K562 (cell line): ENCODE measurements at regions not wholly inside any gene's neighbourhood (a gene's known extent, or its start where the extent isn't known, plus 50 kb on each side); places are given as distances from the start of the nearest gene placed in this dataset.

Experiments used
- ATAC-seq: fragments of 200-7000 bp; cut with Tn5 transposase; 3 replicates; pipeline ENCODE4 v1.9.1; 2020; ENCODE audit warnings: moderate library complexity
- BruUV-seq: library from RNA; stranded (reverse); fragments of 400-500 nt; replicated peaks from 2 replicates; lab custom pipeline; 2021; lab: Mats Ljungman, UMichigan
- CTCF ChIA-PET: fragments of 300-600 bp; formaldehyde crosslinking; extraction: SDS; loops from one replicate; lab custom pipeline; 2021; ENCODE audit warnings: low intra/inter-chr PET ratio; lab: Yijun Ruan, JAX
- POLR2A ChIA-PET: fragments of 300-600, 350-650 bp; sonication (Branson Sonifier 250); formaldehyde crosslinking; extraction: SDS; loops from one replicate; lab custom pipeline; 2021; ENCODE audit warnings: antibody characterized with exemption, inconsistent platforms; lab: Yijun Ruan, JAX
- DNase-seq, 4 experiments: peaks; one replicate each; pipeline versions ENCODE4 v3.0.0 to v3.0.0-alpha.2; 2011 to 2018; ENCODE audit warnings: low spot score in 3 of 4, mixed read lengths in 3 of 4; ENCODE audit errors: extremely low read depth in 1 of 4
- FAIRE-seq: peaks from 2 replicates; lab custom pipeline; 2011; peaks lifted over from hg19 to GRCh38; lab: Jason Lieb, UNC
- H2AFZ ChIP-seq: 2 replicates; pipeline ENCODE4 v1.6.0; 2011; ENCODE audit warnings: low read depth, low read length, control low read depth, inconsistent platforms
- H3K27ac ChIP-seq: fragments of 200-600 bp; 3 replicates; pipeline ENCODE4 v1.8.0; 2011; ENCODE audit warnings: low read depth, mild to moderate bottlenecking, control low read depth, inconsistent platforms, low read length, moderate library complexity, mixed read lengths; ENCODE audit errors: extremely low read depth
- H3K27me3 ChIP-seq, 2 experiments: fragments of 300-600 bp in 1 of 2; 2 replicates in 1 of 2; 3 replicates in 1 of 2; pipeline versions ENCODE4 v1.6.0 to v1.8.0; 2011; ENCODE audit warnings: inconsistent platforms in 2 of 2, low read length in 2 of 2, mild to moderate bottlenecking in 1 of 2, mixed read lengths in 1 of 2, moderate library complexity in 1 of 2; ENCODE audit not compliant: control insufficient read depth in 2 of 2, insufficient read depth in 2 of 2
- H3K36me3 ChIP-seq: fragments of 300-600 bp; 3 replicates; pipeline ENCODE4 v1.8.0; 2011; ENCODE audit warnings: mild to moderate bottlenecking, low read length, inconsistent platforms; ENCODE audit not compliant: control insufficient read depth, insufficient read depth
- H3K4me1 ChIP-seq, 2 experiments: fragments of 200-600 bp in 1 of 2; replicated peaks in 1 of 2; 2 replicates in 1 of 2; 3 replicates in 1 of 2; pipeline versions ENCODE4 v1.5.1 to v1.8.0; 2011; ENCODE audit warnings: inconsistent platforms in 2 of 2, low read length in 2 of 2, mild to moderate bottlenecking in 1 of 2, mixed read lengths in 1 of 2, moderate library complexity in 1 of 2; ENCODE audit not compliant: control insufficient read depth in 2 of 2, insufficient read depth in 2 of 2
- H3K4me2 ChIP-seq: 2 replicates; pipeline ENCODE4 v1.6.1; 2011; ENCODE audit warnings: low read length, control low read depth, inconsistent platforms, mixed read lengths; ENCODE audit not compliant: insufficient read depth
- H3K4me3 ChIP-seq: fragments of 200-600 bp; sonication (generic), shearing (Covaris generic); 2 replicates; pipeline ENCODE4 v1.5.1; 2016; ENCODE audit warnings: control low read depth, inconsistent platforms
- H3K79me2 ChIP-seq: fragments of 200-600 bp; 3 replicates; pipeline ENCODE4 v1.8.0; 2011; ENCODE audit warnings: low read length, inconsistent platforms; ENCODE audit not compliant: control insufficient read depth, insufficient read depth
- H3K9ac ChIP-seq, 2 experiments: 2 replicates each; pipeline versions ENCODE4 v1.6.0 to v1.6.1; 2011; ENCODE audit warnings: low read depth in 2 of 2, low read length in 2 of 2, control low read depth in 1 of 2, inconsistent platforms in 1 of 2, mild to moderate bottlenecking in 1 of 2, mixed read lengths in 1 of 2; ENCODE audit not compliant: insufficient read depth in 1 of 2
- H3K9me1 ChIP-seq: one replicate; pipeline ENCODE4 v1.6.0; 2011; ENCODE audit warnings: inconsistent platforms, mild to moderate bottlenecking, low read length, moderate library complexity; ENCODE audit not compliant: control insufficient read depth, insufficient read depth
- H3K9me3 ChIP-seq: replicated peaks from 2 replicates; pipeline ENCODE4 v1.5.1; 2011; ENCODE audit warnings: low read depth, low read length, inconsistent platforms; ENCODE audit not compliant: control insufficient read depth, insufficient read depth
- H4K20me1 ChIP-seq: replicated peaks from 2 replicates; pipeline ENCODE4 v1.6.1; 2011; ENCODE audit warnings: low read length, inconsistent platforms, mixed read lengths; ENCODE audit not compliant: control insufficient read depth, insufficient read depth
- ELF2 ChIP-seq: fragments of 250-450 bp; sonication (Bioruptor Pico); IDR thresholded peaks from 2 replicates; pipeline ENCODE4 v1.5.0; 2021; ENCODE audit warnings: mild to moderate bottlenecking
- GTF2E2 ChIP-seq: fragments of 200-800 bp; sonication (Bioruptor generic); IDR thresholded peaks from 2 replicates; pipeline ENCODE4 v1.6.1; 2016; ENCODE audit warnings: missing genetic modification characterization, missing compliant biosample characterization
- MIER1 ChIP-seq: fragments of 450-650 bp; IDR thresholded peaks from 2 replicates; pipeline ENCODE4 v1.6.1; 2016; ENCODE audit warnings: antibody characterized with exemption, mild to moderate bottlenecking, low read depth
- RBM14 ChIP-seq: fragments of 200-400 bp; formaldehyde crosslinking; IDR thresholded peaks from 2 replicates; pipeline ENCODE4 v1.6.1; 2018; ENCODE audit warnings: low read depth, mild to moderate bottlenecking, low read length, moderate library complexity, borderline replicate concordance; ENCODE audit not compliant: insufficient read depth
- SMARCA5 ChIP-seq: fragments of 450-650 bp; IDR thresholded peaks from 2 replicates; pipeline ENCODE4 v1.6.1; 2016
- SP1 ChIP-seq: sonication (generic); formaldehyde crosslinking; IDR thresholded peaks from 2 replicates; pipeline ENCODE4 v1.8.1; 2022; ENCODE audit warnings: mild to moderate bottlenecking, missing genetic modification reagents
- TBL1XR1 ChIP-seq, 2 experiments: IDR thresholded peaks; 2 replicates each; pipeline ENCODE4 v1.6.1; 2012; ENCODE audit warnings: improper control_type of control experiment in 2 of 2, low read length in 2 of 2, mild to moderate bottlenecking in 1 of 2
- ZNF507 ChIP-seq: conservative IDR thresholded peaks from 2 replicates; pipeline ENCODE4 v1.6.1; 2017; ENCODE audit warnings: missing genetic modification characterization, missing compliant biosample characterization
- WGBS: fragments of 100-300 bp; shearing (Covaris generic); methylation state at CpG from one replicate; pipeline ENCODE4 v1.1.6; 2016; ENCODE audit warnings: low coverage, mixed read lengths; ENCODE audit not compliant: insufficient coverage; ENCODE audit errors: missing lambda C conversion rate; 5-methylcytosine and 5-hydroxymethylcytosine counted together
- in situ Hi-C: fragments of 300-500 bp; cut with MboI; formaldehyde crosslinking; loops from 4 replicates; pipeline ENCODE4 v1.15.0; 2018; ENCODE audit warnings: inconsistent platforms, mixed read lengths
- intact Hi-C: fragments of 100-400 bp; cut with micrococcal nuclease; formaldehyde crosslinking; loops from 2 replicates; pipeline ENCODE4 v1.14.2; 2022

GRCh38 chr20:48400009-48400408 is 427.8 kb downstream of the PREX1 start:
- Histone ChIP-seq H3K4me3 (no peak overlapping the region), H3K79me2 (no peaks in the 10 kb centered on the region), H3K27me3 (peaks cover 4 to 42% of the 10 kb centered on the region in 2 experiments; a peak in 3 of 5 replicates), H3K9me3 (no peaks in the 10 kb centered on the region), H3K36me3 (no peaks in the 10 kb centered on the region), H3K9me1 (no peaks in the 10 kb centered on the region), H3K27ac (no peak overlapping the region), H2AFZ (no peak overlapping the region), H3K4me2 (no peak overlapping the region), H3K9ac (no peak overlapping the region), H3K4me1 (no peaks in the 10 kb centered on the region), H4K20me1 (peaks cover 5% of the 10 kb centered on the region; the same call in 1 of the 2 replicates)
- no TSS peak for BruUV-seq
- FAIRE-seq (no peak), DNase-seq (no peak), ATAC-seq (no peak)
- ChIA-PET POLR2A (no interaction called here), CTCF (no interaction called here)
- in situ Hi-C loops: no loop called here
- WGBS: 0% methylated on average over 4 of the region's 8 CpGs
- intact Hi-C loops: no loop called here
- TF ChIP-seq TBL1XR1 (IDR thresholded peaks at IDR 0.05; ENCODE audit: low read length in 2 of 2): no peak
- TF ChIP-seq GTF2E2 (tag): no peak
- TF ChIP-seq MIER1: no peak
- TF ChIP-seq SMARCA5: no peak
- TF ChIP-seq ELF2: no peak
- no peak for TF ChIP-seq RBM14
- TF ChIP-seq SP1 (CRISPR knock-in tag): no peak
- no peak for TF ChIP-seq ZNF507 (tag)
